A172 (cell line): ENCODE measurements at regions not wholly inside any gene's neighbourhood (a gene's known extent, or its start where the extent isn't known, plus 50 kb on each side); places are given as distances from the start of the nearest gene placed in this dataset.
"Not testable (repeated sequence)": the region's sequence is repeated elsewhere in the genome, so short reads cannot be mapped to it uniquely, and the experiment has no call there.

Experiments
- DNase-seq: peaks from one replicate; pipeline ENCODE4 v3.0.0-alpha.2; 2015; ENCODE audit warnings: low spot score

DNA sequence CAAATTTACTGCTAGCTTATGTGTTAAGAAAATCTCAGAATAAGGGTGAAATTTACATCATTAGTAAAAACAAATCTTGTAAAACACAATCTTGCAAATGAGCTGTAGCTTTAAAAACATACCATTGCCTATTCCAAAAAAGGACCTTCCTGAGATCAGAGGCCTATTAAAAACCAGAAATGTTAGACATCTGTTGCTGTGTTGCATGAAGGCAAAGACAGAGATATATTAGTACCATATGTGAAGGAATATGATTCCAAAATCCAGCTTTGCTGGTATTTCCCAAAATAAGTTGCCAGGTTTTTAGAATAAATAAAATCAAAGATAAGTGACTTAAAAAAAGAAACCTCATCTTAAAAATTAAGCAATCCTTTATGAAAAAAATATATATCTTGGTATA, 504.1 kb upstream of the CDIN1 start:
- DNase-seq: no peak

GRCh38 chr15:36079021-36079420, 500.4 kb upstream of the CDIN1 start:
- no peak for DNase-seq

DNA sequence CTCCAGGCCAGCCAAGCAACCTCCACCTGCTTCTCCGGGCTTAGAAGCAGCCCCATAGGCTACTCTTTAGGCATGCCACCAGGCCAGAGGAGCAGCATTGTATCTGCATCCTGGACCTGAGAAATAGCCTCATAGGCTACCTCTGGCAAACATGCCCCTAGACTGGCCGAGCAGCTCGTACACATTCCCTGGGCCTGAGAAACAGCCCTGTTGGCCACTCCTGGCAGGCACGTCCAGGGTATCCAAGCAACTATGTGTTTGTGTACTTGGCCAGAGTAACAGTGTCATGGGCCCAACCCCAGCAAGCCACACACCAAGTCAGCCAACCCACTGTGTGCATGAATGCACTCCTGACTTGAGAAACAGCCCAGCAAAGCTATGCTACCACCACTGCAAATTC, 498.7 kb upstream of the CDIN1 start:
- DNase-seq: no peak

- DNase-seq: no peak
These were observed 489.0 kb upstream of the CDIN1 start for GRCh38 chr15:36090286-36090946.

GRCh38 chr15:36106640-36107335, 472.6 kb upstream of the CDIN1 start:
- no peak for DNase-seq

GRCh38 chr15:36108541-36108940, 470.9 kb upstream of the CDIN1 start:
- DNase-seq: no peak

GRCh38 chr15:36109943-36110658, 469.3 kb upstream of the CDIN1 start:
- peak; percentile 59 for DNase-seq

GRCh38 chr15:36110659-36110993, 468.8 kb upstream of the CDIN1 start:
- no peak for DNase-seq

DNA sequence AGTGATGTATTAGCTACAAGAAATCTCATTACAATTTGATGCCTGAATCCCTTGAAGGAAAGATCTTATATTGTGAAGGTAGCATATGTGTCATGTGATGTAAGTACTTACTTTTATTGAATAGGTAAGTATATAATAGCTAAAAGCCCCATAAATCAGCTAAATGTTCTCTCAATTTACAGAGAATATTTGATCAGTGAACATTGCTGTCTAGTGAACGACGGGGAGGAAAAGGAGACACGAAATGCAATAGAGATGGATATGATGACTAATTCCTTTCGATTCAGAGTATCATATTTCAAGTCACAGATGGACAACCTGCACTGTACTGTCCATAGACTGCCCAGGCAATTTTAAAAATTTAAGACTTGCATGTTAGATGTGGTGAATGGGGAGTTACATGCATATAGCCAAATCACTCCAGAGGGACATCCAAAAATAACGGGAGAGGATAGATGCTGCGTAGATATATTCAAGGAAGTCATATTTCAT, 462.1 kb upstream of the CDIN1 start:
- no peak for DNase-seq

GRCh38 chr15:36126194-36126593, 453.2 kb upstream of the CDIN1 start:
- no peak for DNase-seq

DNA sequence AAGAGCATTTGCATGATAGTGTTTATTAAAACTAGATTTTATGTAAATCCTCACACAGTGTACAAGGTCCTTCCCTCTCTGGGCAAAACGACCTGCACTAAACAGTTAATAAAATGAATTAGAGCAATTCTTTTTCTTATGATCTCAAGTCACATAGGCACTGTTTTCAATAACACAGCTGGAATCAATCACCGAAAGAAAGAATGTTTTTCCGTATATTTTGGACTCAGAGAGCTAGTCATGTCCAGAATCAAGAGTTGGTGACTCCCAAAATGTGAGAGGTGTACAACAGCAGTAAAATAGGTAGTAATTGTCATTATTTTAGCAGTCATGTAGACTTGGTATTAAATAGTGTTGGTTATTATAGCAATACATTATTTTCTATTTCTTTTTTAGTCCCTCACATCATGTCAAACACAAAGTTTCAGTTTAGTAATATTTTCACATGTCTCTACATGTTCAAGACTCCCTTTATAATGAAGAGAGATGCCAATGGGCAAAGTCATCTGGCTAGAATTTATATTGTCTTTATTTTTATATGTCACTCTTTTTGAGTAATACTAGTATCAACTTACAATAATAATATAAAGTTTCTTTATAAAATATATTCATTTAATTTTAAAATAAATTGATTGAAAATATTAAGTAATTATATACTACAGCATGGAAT, 448.6 kb upstream of the CDIN1 start:
- DNase-seq: no peak

GRCh38 chr15:36133742-36134141, 445.7 kb upstream of the CDIN1 start:
- DNase-seq: no peak

GRCh38 chr15:36136049-36136448, 443.4 kb upstream of the CDIN1 start:
- DNase-seq: no peak

DNA sequence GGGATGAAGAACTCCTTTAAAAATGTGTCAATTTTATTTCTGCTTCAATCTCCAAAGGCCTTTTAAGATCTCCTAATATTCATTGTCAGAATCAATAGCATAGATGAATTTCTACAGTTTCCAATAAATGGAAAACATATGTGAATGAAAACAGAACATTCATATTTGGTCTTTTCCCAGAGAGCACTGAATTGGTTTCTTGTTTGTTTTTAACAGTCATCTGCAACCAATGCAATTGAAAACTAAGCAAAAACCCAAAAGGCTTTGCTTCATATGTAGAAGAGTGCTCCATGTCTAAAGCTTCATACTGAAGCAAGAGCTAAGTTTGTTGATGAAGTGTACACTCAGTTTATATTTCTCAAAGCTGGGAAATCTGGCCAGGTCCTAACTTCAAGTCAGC, 426.5 kb upstream of the CDIN1 start:
- DNase-seq: no peak

- peak; percentile 7 for DNase-seq
These were observed 422.5 kb upstream of the CDIN1 start for GRCh38 chr15:36156879-36157427.

- DNase-seq: no peak
These were observed 419.1 kb upstream of the CDIN1 start for GRCh38 chr15:36160351-36160750.

DNA sequence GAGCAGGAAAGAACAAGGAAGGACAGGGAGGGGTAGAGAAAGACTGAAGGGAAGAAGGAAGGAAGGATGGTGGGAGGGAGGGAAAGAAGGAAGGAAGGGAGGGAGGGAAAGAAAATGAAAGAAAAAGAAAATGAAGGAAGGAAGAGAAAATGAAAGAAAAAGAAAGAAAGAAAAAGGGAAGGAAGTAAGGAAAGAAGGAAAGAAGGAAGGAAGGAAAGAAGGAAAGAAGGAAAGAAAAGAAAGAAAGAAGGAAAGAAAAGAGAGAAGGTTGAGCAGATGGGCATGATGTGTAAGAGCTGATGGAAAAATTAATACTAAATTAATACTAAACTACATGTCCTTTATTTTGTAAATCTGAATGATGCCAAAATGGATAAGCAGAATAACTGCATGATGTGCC, 418.3 kb upstream of the CDIN1 start:
- DNase-seq: no peak

DNA sequence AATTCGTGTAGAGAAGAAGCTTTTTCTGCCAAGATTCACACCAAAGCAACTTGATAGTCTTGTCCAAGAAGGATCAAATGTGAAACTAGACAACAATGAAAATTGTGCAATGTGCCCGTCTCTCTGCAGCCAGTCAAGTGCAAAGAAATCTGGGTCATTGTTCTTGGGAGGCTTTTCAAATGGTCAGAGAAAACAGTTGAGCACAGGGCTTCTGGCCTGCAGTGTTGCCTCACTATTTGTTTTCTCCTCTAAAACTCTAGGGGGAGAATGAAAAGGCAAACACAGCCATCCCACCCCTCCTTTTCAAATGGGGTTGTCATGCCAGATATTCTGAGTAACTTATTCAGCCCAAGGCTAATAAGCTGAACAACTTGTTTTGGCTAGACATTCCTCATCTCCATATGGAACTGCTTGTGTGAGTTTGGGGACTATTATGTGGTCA, 417.6 kb upstream of the CDIN1 start:
- DNase-seq: no peak

DNA sequence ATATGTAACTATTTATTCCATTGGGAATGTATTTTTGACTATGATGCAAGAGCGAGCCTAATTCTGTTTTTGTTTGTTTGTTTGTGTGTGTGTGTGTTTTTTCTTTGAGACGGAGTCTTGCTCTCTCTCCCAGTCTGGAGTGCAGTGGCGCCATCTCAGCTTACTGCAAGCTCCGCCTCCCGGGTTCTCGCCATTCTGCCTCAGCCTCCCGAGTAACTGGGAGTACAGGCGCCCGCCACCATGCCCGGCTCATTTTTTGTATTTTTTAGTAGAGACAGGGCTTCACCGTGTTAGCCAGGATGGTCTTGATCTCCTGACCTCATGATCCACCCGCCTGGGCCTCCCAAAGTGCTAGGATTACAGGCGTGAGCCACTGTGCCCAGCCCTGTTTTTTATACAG, 415.4 kb upstream of the CDIN1 start:
- not testable (repeated sequence) for DNase-seq

DNA sequence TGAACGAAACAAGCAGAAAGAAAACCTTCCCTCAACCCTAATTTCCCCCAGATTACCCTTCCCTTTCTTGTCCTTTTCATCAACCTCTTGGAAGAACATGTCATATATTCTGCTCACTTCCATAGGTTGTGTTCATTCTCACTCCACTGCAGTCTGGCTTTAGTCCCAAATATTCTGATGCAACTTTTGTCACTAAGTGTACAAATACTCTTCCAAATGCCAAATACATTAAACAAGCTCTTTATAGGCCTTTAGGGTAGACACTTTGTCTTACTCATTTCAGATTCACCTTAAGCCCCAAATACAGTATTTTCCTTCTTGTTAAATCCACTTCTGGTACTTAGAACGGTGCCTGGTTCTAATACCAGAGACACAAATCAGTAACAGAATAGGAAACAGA, 406.5 kb upstream of the CDIN1 start:
- DNase-seq: no peak

- DNase-seq: no peak
These were observed 404.2 kb upstream of the CDIN1 start for GRCh38 chr15:36175186-36175740.
